A549 (cell line): ENCODE measurements at regions not wholly inside any gene's neighbourhood (a gene's known extent, or its start where the extent isn't known, plus 50 kb on each side); places are given as distances from the start of the nearest gene placed in this dataset.

Experiments used
- ATAC-seq, 2 experiments: fragments of 200-7000 bp in 1 of 2; fragments of >200 bp in 1 of 2; cut with Nextera tagmentation in 1 of 2; cut with Tn5 transposase in 1 of 2; 3 replicates each; pipeline versions ENCODE4 v1.8.0 to v1.9.1; 2018 to 2020; ENCODE audit warnings: mild to moderate bottlenecking in 1 of 2, moderate library complexity in 1 of 2
- CTCF ChIA-PET: fragments of 300-600 bp; sonication (Branson Sonifier 250); formaldehyde crosslinking; extraction: SDS; loops from one replicate; lab custom pipeline; 2021; ENCODE audit warnings: antibody characterized with exemption, inconsistent platforms; lab: Yijun Ruan, JAX
- POLR2A ChIA-PET: fragments of 350-600 bp; formaldehyde crosslinking; extraction: SDS; loops from one replicate; lab custom pipeline; 2021; ENCODE audit warnings: antibody characterized with exemption, inconsistent platforms; lab: Yijun Ruan, JAX
- DNase-seq, 2 experiments: peaks; one replicate each; pipeline versions ENCODE4 v3.0.0 to v3.0.0-alpha.2; 2011 to 2016; ENCODE audit warnings: low read depth in 1 of 2, low spot score in 1 of 2
- FAIRE-seq: peaks from 2 replicates; lab custom pipeline; 2011; peaks lifted over from hg19 to GRCh38; lab: Jason Lieb, UNC
- H3K27ac ChIP-seq, 2 experiments: fragments of >200 bp; sonication (Bioruptor Twin); formaldehyde crosslinking; 3 replicates each; pipeline ENCODE4 v1.5.1; 2016 to 2017
- H3K4me1 ChIP-seq: fragments of >200 bp; sonication (Bioruptor Twin); formaldehyde crosslinking; 3 replicates; pipeline ENCODE4 v1.6.1; 2016
- H3K4me2 ChIP-seq: fragments of >200 bp; sonication (Bioruptor Twin); formaldehyde crosslinking; 3 replicates; pipeline ENCODE4 v1.6.1; 2016
- H3K4me3 ChIP-seq: fragments of >200 bp; sonication (Bioruptor Twin); formaldehyde crosslinking; 3 replicates; pipeline ENCODE4 v1.5.1; 2016
- H3K9me3 ChIP-seq: fragments of >200 bp; sonication (Bioruptor Twin); formaldehyde crosslinking; 3 replicates; pipeline ENCODE4 v1.6.1; 2016
- CBX2 ChIP-seq: fragments of 200-600 bp; sonication (generic); IDR thresholded peaks from 2 replicates; pipeline ENCODE4 v1.6.1; 2016; ENCODE audit warnings: low read depth, mild to moderate bottlenecking, borderline replicate concordance
- CHD2 ChIP-seq: fragments of 150-350 bp; IDR thresholded peaks from 2 replicates; pipeline ENCODE4 v1.6.1; 2014; ENCODE audit warnings: low read length; ENCODE audit not compliant: partially characterized antibody
- EHF ChIP-seq: fragments of 250-450 bp; sonication (Bioruptor Pico); IDR thresholded peaks from 2 replicates; pipeline ENCODE4 v1.5.0; 2020; ENCODE audit warnings: mild to moderate bottlenecking
- ESRRA ChIP-seq: fragments of 150-350 bp; IDR thresholded peaks from 2 replicates; pipeline ENCODE4 v1.6.1; 2014; ENCODE audit warnings: mild to moderate bottlenecking, low read length, borderline replicate concordance
- FOXS1 ChIP-seq: fragments of 250-450 bp; sonication (Bioruptor Pico); IDR thresholded peaks from 2 replicates; pipeline ENCODE4 v1.5.0; 2020; ENCODE audit warnings: mild to moderate bottlenecking, moderate library complexity
- HDAC2 ChIP-seq: fragments of 200-600 bp; sonication (generic); IDR thresholded peaks from 2 replicates; pipeline ENCODE4 v1.6.1; 2016
- HOXA7 ChIP-seq: fragments of 250-450 bp; sonication (Bioruptor Pico); IDR thresholded peaks from 2 replicates; pipeline ENCODE4 v1.5.0; 2020; ENCODE audit warnings: mild to moderate bottlenecking, moderate library complexity
- HOXB13 ChIP-seq: fragments of 250-450 bp; sonication (Bioruptor Pico); IDR thresholded peaks from 2 replicates; pipeline ENCODE4 v1.5.0; 2020; ENCODE audit warnings: low read depth, mild to moderate bottlenecking, moderate library complexity
- HOXB5 ChIP-seq: fragments of 250-450 bp; sonication (Bioruptor Pico); IDR thresholded peaks from 2 replicates; pipeline ENCODE4 v1.5.0; 2020; ENCODE audit warnings: mild to moderate bottlenecking, moderate library complexity
- JUNB ChIP-seq: fragments of >200 bp; sonication (Bioruptor Twin); formaldehyde crosslinking; IDR thresholded peaks from 2 replicates; pipeline ENCODE4 v1.6.1; 2016
- KDM1A ChIP-seq: fragments of 200-600 bp; sonication (generic); IDR thresholded peaks from 2 replicates; pipeline ENCODE4 v1.6.1; 2016; ENCODE audit warnings: low read depth, mild to moderate bottlenecking
- KDM5A ChIP-seq: fragments of 200-600 bp; sonication (generic); IDR thresholded peaks from 2 replicates; pipeline ENCODE4 v1.6.1; 2016; ENCODE audit warnings: antibody characterized with exemption, mild to moderate bottlenecking
- MAZ ChIP-seq: fragments of 150-350 bp; IDR thresholded peaks from 2 replicates; pipeline ENCODE4 v1.6.1; 2014; ENCODE audit warnings: antibody characterized with exemption, low read depth, low read length, borderline replicate concordance
- MYC ChIP-seq: IDR thresholded peaks from 2 replicates; pipeline ENCODE4 v1.6.1; 2012; ENCODE audit warnings: mild to moderate bottlenecking, inconsistent platforms, low read length, improper control_type of control experiment, borderline replicate concordance
- NR3C1 ChIP-seq: fragments of >200 bp; sonication (Bioruptor Twin); formaldehyde crosslinking; IDR thresholded peaks from 3 replicates; pipeline ENCODE4 v1.6.1; 2017
- RAD21 ChIP-seq, 2 experiments: fragments of >200 bp in 1 of 2; sonication (Bioruptor Twin) in 1 of 2; formaldehyde crosslinking in 1 of 2; IDR thresholded peaks in 1 of 2; conservative IDR thresholded peaks in 1 of 2; 2 replicates in 1 of 2; 3 replicates in 1 of 2; pipeline ENCODE4 v1.6.1; 2012 to 2018; ENCODE audit warnings: inconsistent platforms in 1 of 2
- RCOR1 ChIP-seq: fragments of 150-350 bp; IDR thresholded peaks from 2 replicates; pipeline ENCODE4 v1.6.1; 2014; ENCODE audit warnings: antibody characterized with exemption, low read length, low read depth
- RFX5 ChIP-seq: fragments of 450-650 bp; IDR thresholded peaks from 2 replicates; pipeline ENCODE4 v1.7.1; 2014; ENCODE audit warnings: antibody characterized with exemption, mild to moderate bottlenecking, moderate library complexity
- RNF2 ChIP-seq: fragments of 200-600 bp; sonication (generic); IDR thresholded peaks from 2 replicates; pipeline ENCODE4 v1.6.1; 2016; ENCODE audit warnings: low read depth, mild to moderate bottlenecking, antibody characterized with exemption, moderate library complexity, borderline replicate concordance
- SMC3 ChIP-seq: fragments of >200 bp; sonication (Bioruptor Twin); formaldehyde crosslinking; IDR thresholded peaks from 3 replicates; pipeline ENCODE4 v1.6.1; 2018; ENCODE audit warnings: inconsistent platforms
- SREBF2 ChIP-seq: fragments of 450-650 bp; IDR thresholded peaks from 2 replicates; pipeline ENCODE4 v1.6.1; 2014; ENCODE audit warnings: mild to moderate bottlenecking, moderate library complexity
- TP53 ChIP-seq: fragments of 250-450 bp; sonication (Bioruptor Pico); IDR thresholded peaks from 2 replicates; pipeline ENCODE4 v1.5.0; 2021; ENCODE audit warnings: mild to moderate bottlenecking, moderate library complexity
- ZC3H11A ChIP-seq: fragments of 450-650 bp; IDR thresholded peaks from 2 replicates; pipeline ENCODE4 v1.6.1; 2014; ENCODE audit warnings: antibody characterized with exemption, mild to moderate bottlenecking
- WGBS: methylation state at CpG from one replicate; pipeline ENCODE4 v1.1.6; 2017; ENCODE audit errors: missing lambda C conversion rate; 5-methylcytosine and 5-hydroxymethylcytosine counted together
- TF ChIP-seq, protein P1 (sequence below): fragments of >200 bp; sonication (Bioruptor Twin); formaldehyde crosslinking; IDR thresholded peaks from 3 replicates; pipeline ENCODE4 v1.6.1; 2016
- TF ChIP-seq, protein P2 (sequence below): IDR thresholded peaks from 2 replicates; pipeline ENCODE4 v1.6.1; 2012
- TF ChIP-seq, protein P3 (sequence below): fragments of >200 bp; sonication (Bioruptor Twin); formaldehyde crosslinking; IDR thresholded peaks from 2 replicates; pipeline ENCODE4 v1.6.1; 2016

DNA sequence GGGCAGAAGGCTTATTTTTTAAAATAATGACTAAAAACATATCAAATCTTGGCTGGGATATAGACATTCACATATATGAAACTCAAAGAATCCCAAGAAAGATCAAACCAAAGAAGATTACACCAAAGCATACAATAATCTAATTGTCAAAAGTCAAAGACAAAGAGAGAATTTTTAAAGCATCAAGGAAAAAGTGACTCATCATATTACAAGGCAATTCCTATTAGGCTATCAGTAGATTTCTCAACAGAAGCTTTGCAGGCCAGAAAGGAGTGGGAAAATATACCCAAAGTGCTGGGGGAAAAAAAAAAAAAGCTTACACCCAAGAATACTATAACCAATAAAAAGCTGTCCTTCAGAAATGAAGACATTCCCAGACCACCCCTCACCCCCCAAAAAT lies 375.6 kb downstream of the BRINP2 start (continued):
- TF ChIP-seq, protein P1, sequence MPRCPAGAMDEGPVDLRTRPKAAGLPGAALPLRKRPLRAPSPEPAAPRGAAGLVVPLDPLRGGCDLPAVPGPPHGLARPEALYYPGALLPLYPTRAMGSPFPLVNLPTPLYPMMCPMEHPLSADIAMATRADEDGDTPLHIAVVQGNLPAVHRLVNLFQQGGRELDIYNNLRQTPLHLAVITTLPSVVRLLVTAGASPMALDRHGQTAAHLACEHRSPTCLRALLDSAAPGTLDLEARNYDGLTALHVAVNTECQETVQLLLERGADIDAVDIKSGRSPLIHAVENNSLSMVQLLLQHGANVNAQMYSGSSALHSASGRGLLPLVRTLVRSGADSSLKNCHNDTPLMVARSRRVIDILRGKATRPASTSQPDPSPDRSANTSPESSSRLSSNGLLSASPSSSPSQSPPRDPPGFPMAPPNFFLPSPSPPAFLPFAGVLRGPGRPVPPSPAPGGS, result no peak

DNA sequence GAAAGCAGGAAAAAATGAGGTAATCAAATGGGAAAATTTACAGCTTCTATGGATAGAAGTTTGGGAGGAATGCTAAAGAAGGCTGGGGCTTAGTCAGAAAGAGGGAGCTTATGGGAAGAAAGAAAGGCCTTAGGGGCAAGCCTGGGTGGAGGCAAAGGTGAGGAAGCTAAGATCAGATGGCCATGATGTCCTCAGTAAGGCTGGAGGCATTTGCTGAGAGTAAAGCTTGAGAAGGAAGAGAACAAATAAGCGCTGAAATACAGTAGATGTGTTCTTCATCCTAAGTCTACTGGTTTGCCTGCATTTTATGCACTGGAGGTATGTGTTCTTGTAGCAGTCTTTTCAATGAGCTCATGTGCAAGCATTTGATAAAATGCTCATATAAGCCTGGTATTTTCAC lies 355.4 kb downstream of the BRINP2 start:
- no peak for TF ChIP-seq TP53 (CRISPR knock-in tag)
- no peak for TF ChIP-seq CBX2
- no peak for TF ChIP-seq MYC
- TF ChIP-seq ESRRA, result no peak
- TF ChIP-seq NR3C1, result no peak
- TF ChIP-seq, protein P2, sequence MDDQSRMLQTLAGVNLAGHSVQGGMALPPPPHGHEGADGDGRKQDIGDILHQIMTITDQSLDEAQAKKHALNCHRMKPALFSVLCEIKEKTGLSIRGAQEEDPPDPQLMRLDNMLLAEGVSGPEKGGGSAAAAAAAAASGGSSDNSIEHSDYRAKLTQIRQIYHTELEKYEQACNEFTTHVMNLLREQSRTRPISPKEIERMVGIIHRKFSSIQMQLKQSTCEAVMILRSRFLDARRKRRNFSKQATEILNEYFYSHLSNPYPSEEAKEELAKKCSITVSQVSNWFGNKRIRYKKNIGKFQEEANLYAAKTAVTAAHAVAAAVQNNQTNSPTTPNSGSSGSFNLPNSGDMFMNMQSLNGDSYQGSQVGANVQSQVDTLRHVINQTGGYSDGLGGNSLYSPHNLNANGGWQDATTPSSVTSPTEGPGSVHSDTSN, result no peak
- no peak for TF ChIP-seq SREBF2
- no peak for TF ChIP-seq HOXB5 (CRISPR knock-in tag)
- TF ChIP-seq, protein P3, sequence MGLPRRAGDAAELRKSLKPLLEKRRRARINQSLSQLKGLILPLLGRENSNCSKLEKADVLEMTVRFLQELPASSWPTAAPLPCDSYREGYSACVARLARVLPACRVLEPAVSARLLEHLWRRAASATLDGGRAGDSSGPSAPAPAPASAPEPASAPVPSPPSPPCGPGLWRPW, result no peak
- TF ChIP-seq ZC3H11A, result no peak
- no peak for TF ChIP-seq EHF (CRISPR knock-in tag)
- no peak for TF ChIP-seq CHD2
- no peak for TF ChIP-seq HDAC2
- TF ChIP-seq RFX5, result no peak
- TF ChIP-seq HOXB13 (CRISPR knock-in tag), result no peak
- no peak for TF ChIP-seq HOXA7
- no peak for TF ChIP-seq RNF2
- no peak for TF ChIP-seq JUNB
- Histone ChIP-seq H3K9me3 (no peaks in the 10 kb centered on the region), H3K4me1 (no peaks in the 10 kb centered on the region), H3K4me3 (no peak overlapping the region), H3K27ac (no peak overlapping the region), H3K4me2 (no peak overlapping the region)
- DNase-seq (no peak), ATAC-seq (no peak), FAIRE-seq (no peak)
- 7% methylated on average over 1 of the region's 1 CpG for WGBS
- POLR2A ChIA-PET, result no interaction called here
- CTCF ChIA-PET, result no interaction called here

DNA sequence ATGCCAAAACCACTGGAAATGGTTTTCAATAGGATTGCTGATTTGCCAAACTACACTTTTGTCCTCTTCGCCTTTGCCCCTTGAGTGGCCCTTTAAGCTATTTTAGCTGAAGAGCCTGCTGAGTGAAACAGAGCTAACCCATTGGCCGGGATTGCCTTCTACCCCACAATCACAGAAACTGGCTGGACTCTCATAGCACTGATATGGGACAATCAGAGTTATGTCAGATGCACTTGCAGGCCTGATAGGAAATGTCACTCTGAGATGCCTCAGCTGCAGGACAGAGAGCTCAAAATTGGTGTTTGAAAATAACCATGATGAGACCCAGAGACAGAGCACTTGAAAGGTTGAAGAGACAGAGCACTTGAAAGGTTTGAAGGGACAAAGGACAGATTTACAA lies 354.4 kb downstream of the BRINP2 start:
- no peak overlapping the region for H3K27ac ChIP-seq
- CTCF ChIA-PET, result no interaction called here
- ATAC-seq (no peak), FAIRE-seq (no peak), DNase-seq (no peak)
- no peaks in the 10 kb centered on the region for H3K9me3 ChIP-seq
- H3K4me2 ChIP-seq, result no peak overlapping the region
- TF ChIP-seq RNF2 (no peak), KDM5A (no peak), SMC3 (no peak), JUNB (no peak), NR3C1 (no peak), RAD21 (conservative IDR thresholded peaks at IDR 0.05 in 1 of 2, IDR thresholded peaks at IDR 0.05 in 1 of 2) (no peak), HOXA7 (no peak), KDM1A (no peak), MAZ (no peak), RCOR1 (no peak), FOXS1 (CRISPR knock-in tag) (no peak)
- H3K4me1 ChIP-seq, result no peaks in the 10 kb centered on the region
- POLR2A ChIA-PET, result no interaction called here
- no peak overlapping the region for H3K4me3 ChIP-seq
- WGBS, result 0% methylated on average over 2 of the region's 2 CpGs
